H1 (cell line): ENCODE measurements at regions not wholly inside any gene's neighbourhood (a gene's known extent, or its start where the extent isn't known, plus 50 kb on each side); places are given as distances from the start of the nearest gene placed in this dataset.

Experiments used
- CBX8 ChIP-seq: fragments of 300-800, 300-1000 bp; sonication (generic); IDR thresholded peaks from 2 replicates; pipeline ENCODE4 v1.7.1; 2016; ENCODE audit warnings: low read depth, low read length, borderline replicate concordance
- CHD7 ChIP-seq: fragments of 300-600 bp; sonication (generic); IDR thresholded peaks from 2 replicates; pipeline ENCODE4 v1.7.1; 2012; ENCODE audit warnings: low read length, moderate library complexity, mild to moderate bottlenecking, inconsistent platforms; ENCODE audit not compliant: insufficient replicate concordance
- CTBP2 ChIP-seq: IDR thresholded peaks from 2 replicates; pipeline ENCODE4 v1.7.0; 2011; ENCODE audit warnings: borderline replicate concordance, mild to moderate bottlenecking, moderate library complexity, mixed read lengths, low read length; ENCODE audit not compliant: insufficient read depth, insufficient read length
- GABPA ChIP-seq: IDR thresholded peaks from 2 replicates; pipeline ENCODE4 v1.6.1; 2011; ENCODE audit warnings: mild to moderate bottlenecking, low read length, moderate library complexity, borderline replicate concordance; ENCODE audit not compliant: insufficient read depth
- JUND ChIP-seq: IDR thresholded peaks from 2 replicates; pipeline ENCODE4 v1.6.1; 2011; ENCODE audit warnings: mild to moderate bottlenecking, improper control_type of control experiment, low read length
- POLR2A ChIP-seq, 2 experiments: IDR thresholded peaks; 1 replicate in 1 of 2; 2 replicates in 1 of 2; pipeline ENCODE4 v1.6.1; 2011; ENCODE audit warnings: low read depth in 2 of 2, low read length in 2 of 2, mild to moderate bottlenecking in 2 of 2; ENCODE audit errors: control extremely low read depth in 1 of 2
- RBBP5 ChIP-seq: IDR thresholded peaks from 2 replicates; pipeline ENCODE4 v1.7.1; 2012; ENCODE audit warnings: low read depth, mild to moderate bottlenecking, inconsistent platforms, low read length, moderate library complexity, borderline replicate concordance
- SP1 ChIP-seq: IDR thresholded peaks from 2 replicates; pipeline ENCODE4 v1.6.1; 2011; ENCODE audit warnings: low read depth, low read length
- SP2 ChIP-seq: IDR thresholded peaks from 2 replicates; pipeline ENCODE4 v1.6.1; 2012; ENCODE audit warnings: mild to moderate bottlenecking, low read length, inconsistent platforms
- SRF ChIP-seq: IDR thresholded peaks from 2 replicates; pipeline ENCODE4 v1.6.1; 2011; ENCODE audit warnings: mild to moderate bottlenecking, low read depth, low read length, moderate library complexity
- TF ChIP-seq, protein P1 (sequence below): IDR thresholded peaks from 2 replicates; pipeline ENCODE4 v1.6.1; 2012; ENCODE audit warnings: inconsistent platforms

DNA sequence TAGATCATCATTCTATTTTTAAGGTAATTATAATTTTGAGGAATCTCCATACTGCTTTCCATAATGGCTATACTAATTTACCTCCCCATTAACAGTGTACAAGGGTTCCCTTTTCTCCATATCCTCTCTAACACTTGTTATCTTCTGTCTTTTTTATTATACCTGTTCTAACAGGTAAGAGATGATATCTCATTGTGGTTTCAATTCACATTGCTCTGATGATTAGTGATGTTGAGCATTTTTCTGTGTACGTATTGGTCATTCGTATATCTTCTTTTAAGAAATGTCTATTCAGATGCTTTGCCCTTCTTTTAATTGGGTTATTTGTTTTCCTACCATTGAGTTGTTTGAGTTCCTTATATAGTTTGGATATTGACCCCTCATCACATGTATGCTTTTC is 81.6 kb upstream of the SCAF8 start (continued):
- TF ChIP-seq CHD7 (no peak), RBBP5 (no peak), JUND (no peak), GABPA (no peak), CTBP2 (no peak), SRF (no peak), CBX8 (no peak), SP1 (no peak), POLR2A (IDR thresholded peaks at IDR 0.05; ENCODE audit: control extremely low read depth in 1 of 2, low read depth in 2 of 2, low read length in 2 of 2) (no peak), SP2 (no peak)
- TF ChIP-seq, protein P1, sequence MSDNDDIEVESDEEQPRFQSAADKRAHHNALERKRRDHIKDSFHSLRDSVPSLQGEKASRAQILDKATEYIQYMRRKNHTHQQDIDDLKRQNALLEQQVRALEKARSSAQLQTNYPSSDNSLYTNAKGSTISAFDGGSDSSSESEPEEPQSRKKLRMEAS, result no peak
